ENCODE measurements at regions not wholly inside any gene's neighbourhood (a gene's known extent, or its start where the extent isn't known, plus 50 kb on each side); places are given as distances from the start of the nearest gene placed in this dataset.

- TF ChIP-seq, protein P1, sequence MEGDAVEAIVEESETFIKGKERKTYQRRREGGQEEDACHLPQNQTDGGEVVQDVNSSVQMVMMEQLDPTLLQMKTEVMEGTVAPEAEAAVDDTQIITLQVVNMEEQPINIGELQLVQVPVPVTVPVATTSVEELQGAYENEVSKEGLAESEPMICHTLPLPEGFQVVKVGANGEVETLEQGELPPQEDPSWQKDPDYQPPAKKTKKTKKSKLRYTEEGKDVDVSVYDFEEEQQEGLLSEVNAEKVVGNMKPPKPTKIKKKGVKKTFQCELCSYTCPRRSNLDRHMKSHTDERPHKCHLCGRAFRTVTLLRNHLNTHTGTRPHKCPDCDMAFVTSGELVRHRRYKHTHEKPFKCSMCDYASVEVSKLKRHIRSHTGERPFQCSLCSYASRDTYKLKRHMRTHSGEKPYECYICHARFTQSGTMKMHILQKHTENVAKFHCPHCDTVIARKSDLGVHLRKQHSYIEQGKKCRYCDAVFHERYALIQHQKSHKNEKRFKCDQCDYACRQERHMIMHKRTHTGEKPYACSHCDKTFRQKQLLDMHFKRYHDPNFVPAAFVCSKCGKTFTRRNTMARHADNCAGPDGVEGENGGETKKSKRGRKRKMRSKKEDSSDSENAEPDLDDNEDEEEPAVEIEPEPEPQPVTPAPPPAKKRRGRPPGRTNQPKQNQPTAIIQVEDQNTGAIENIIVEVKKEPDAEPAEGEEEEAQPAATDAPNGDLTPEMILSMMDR (IDR thresholded peaks at IDR 0.05; ENCODE audit: borderline replicate concordance, insufficient read depth, low read depth, low read length): no peak
Measured at GRCh38 chr16:65284626-65285025, 162.8 kb upstream of the CDH11 start.

GRCh38 chr16:65283181-65283651, 161.4 kb upstream of the CDH11 start:
- TF ChIP-seq, protein P1 (IDR thresholded peaks at IDR 0.05; ENCODE audit: borderline replicate concordance, insufficient read depth, low read depth, low read length): no peak
- no peak overlapping the region for H3K4me3 ChIP-seq (ENCODE audit: low read depth, low read length)

More at GRCh38 chr16:65284626-65285025, 162.8 kb upstream of the CDH11 start:
- no peak overlapping the region for H3K4me3 ChIP-seq (ENCODE audit: low read depth, low read length)

- TF ChIP-seq, protein P1 (IDR thresholded peaks at IDR 0.05; ENCODE audit: borderline replicate concordance, insufficient read depth, low read depth, low read length): no peak
- no peak overlapping the region for H3K4me3 ChIP-seq (ENCODE audit: low read depth, low read length)
Measured at GRCh38 chr16:65281586-65281985, 159.7 kb upstream of the CDH11 start.

DNA sequence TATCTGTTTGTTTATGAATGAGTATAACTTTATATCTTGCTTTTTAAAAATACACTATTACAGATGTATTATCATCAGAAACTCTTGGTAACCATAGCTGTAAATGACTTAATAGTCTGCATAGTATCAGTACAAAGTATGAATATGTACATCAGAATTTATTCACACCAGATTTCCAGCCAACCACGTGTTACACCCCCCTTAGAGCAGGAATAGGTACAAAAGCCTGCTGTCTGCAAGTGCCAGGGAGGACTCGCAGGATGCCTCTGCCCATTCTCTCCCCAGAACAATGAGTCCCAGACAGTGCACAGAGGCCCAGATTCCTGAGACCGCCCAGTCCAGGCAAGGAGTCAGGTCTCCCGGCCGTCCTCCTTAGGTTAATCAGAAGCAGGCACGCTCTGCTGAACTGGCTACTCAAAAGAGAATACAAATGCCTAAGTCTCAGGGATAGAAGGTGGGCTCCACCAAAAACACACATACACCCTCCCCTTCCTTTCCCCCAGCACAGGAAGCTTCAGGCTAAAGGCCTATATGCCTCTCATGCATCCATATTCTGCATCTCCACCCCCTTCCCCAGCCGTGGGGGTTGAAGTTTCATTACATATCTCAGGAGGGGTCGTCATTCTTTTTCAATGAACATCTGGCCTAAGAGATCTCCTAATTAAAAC, 159.1 kb upstream of the CDH11 start:
- no peak overlapping the region for H3K4me3 ChIP-seq (ENCODE audit: low read depth, low read length)
- TF ChIP-seq, protein P1 (IDR thresholded peaks at IDR 0.05; ENCODE audit: borderline replicate concordance, insufficient read depth, low read depth, low read length): no peak

DNA sequence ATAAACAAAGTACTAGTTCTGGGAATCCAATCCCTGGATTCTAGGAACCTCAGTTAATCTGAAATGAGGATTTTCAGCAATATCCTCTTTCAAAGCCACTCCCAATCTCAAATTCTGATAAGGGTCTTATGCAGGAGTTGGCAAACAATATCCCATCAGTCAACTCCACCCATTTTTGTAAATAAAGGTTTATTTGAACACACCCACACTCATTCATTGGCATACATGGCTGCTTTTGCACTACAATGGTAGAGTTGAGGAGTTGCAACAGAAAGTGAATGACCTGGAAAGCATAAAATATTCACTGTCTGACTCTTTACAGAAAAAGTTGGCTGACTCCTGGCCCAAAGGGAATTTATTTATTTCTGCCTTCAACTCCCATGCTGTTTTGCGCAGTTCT, 157.7 kb upstream of the CDH11 start:
- H3K4me3 ChIP-seq (ENCODE audit: low read depth, low read length): no peak overlapping the region
- TF ChIP-seq, protein P1 (IDR thresholded peaks at IDR 0.05; ENCODE audit: borderline replicate concordance, insufficient read depth, low read depth, low read length): no peak

- TF ChIP-seq, protein P1 (IDR thresholded peaks at IDR 0.05; ENCODE audit: borderline replicate concordance, insufficient read depth, low read depth, low read length): no peak
- no peak overlapping the region for H3K4me3 ChIP-seq (ENCODE audit: low read depth, low read length)
Measured at GRCh38 chr16:65278874-65279273, 157.0 kb upstream of the CDH11 start.

GRCh38 chr16:65274566-65274965, 152.7 kb upstream of the CDH11 start:
- H3K4me3 ChIP-seq (ENCODE audit: low read depth, low read length): no peak overlapping the region
- TF ChIP-seq, protein P1 (IDR thresholded peaks at IDR 0.05; ENCODE audit: borderline replicate concordance, insufficient read depth, low read depth, low read length): no peak

All from GM12875 (cell line).